GM06990 (cell line): ENCODE measurements at regions not wholly inside any gene's neighbourhood (a gene's known extent, or its start where the extent isn't known, plus 50 kb on each side); places are given as distances from the start of the nearest gene placed in this dataset.

Experiments used
- DNase-seq: peaks from one replicate; pipeline ENCODE4 v3.0.0-alpha.2; 2011; ENCODE audit not compliant: insufficient read length; ENCODE audit errors: extremely low read depth
- H3K27me3 ChIP-seq: replicated peaks from 2 replicates; pipeline ENCODE4 v1.6.0; 2011; ENCODE audit warnings: low read length; ENCODE audit not compliant: control insufficient read depth, insufficient read depth
- H3K36me3 ChIP-seq: 2 replicates; pipeline ENCODE4 v1.5.1; 2011; ENCODE audit warnings: low read length; ENCODE audit not compliant: control insufficient read depth, insufficient read depth
- H3K4me3 ChIP-seq: replicated peaks from 2 replicates; pipeline ENCODE4 v1.5.1; 2011; ENCODE audit warnings: low read depth, mild to moderate bottlenecking, control low read depth, low read length
- CTCF ChIP-seq: IDR thresholded peaks from 2 replicates; pipeline ENCODE4 v1.5.1; 2011; ENCODE audit warnings: low read length, control low read depth, mild to moderate bottlenecking, inconsistent platforms; ENCODE audit not compliant: insufficient read depth, poor library complexity, severe bottlenecking

GRCh38 chr5:2133080-2133479, 250.4 kb upstream of the IRX4 start:
- H3K4me3 ChIP-seq, result no peak overlapping the region
- DNase-seq, result no peak
- H3K36me3 ChIP-seq, result no peaks in the 10 kb centered on the region
- no peak for TF ChIP-seq CTCF
- no peaks in the 10 kb centered on the region for H3K27me3 ChIP-seq

GRCh38 chr5:2132497-2132847, 249.7 kb upstream of the IRX4 start:
- no peaks in the 10 kb centered on the region for H3K27me3 ChIP-seq
- H3K36me3 ChIP-seq, result no peaks in the 10 kb centered on the region
- DNase-seq, result no peak
- TF ChIP-seq CTCF, result no peak
- no peak overlapping the region for H3K4me3 ChIP-seq

- no peak for TF ChIP-seq CTCF
- DNase-seq, result no peak
- Histone ChIP-seq H3K27me3 (no peaks in the 10 kb centered on the region), H3K36me3 (no peaks in the 10 kb centered on the region), H3K4me3 (no peak overlapping the region)
Measured at GRCh38 chr5:2131826-2132496, 249.2 kb upstream of the IRX4 start.

- H3K36me3 ChIP-seq, result no peaks in the 10 kb centered on the region
- H3K27me3 ChIP-seq, result no peaks in the 10 kb centered on the region
- DNase-seq, result no peak
- no peak for TF ChIP-seq CTCF
- no peak overlapping the region for H3K4me3 ChIP-seq
Measured at GRCh38 chr5:2131196-2131595, 248.5 kb upstream of the IRX4 start.

- DNase-seq, result no peak
- no peak for TF ChIP-seq CTCF
- H3K4me3 ChIP-seq, result no peak overlapping the region
- H3K27me3 ChIP-seq, result no peaks in the 10 kb centered on the region
- H3K36me3 ChIP-seq, result no peaks in the 10 kb centered on the region
Measured at GRCh38 chr5:2130361-2130760, 247.6 kb upstream of the IRX4 start.
